Keratinocyte (primary cell): ENCODE measurements at regions not wholly inside any gene's neighbourhood (a gene's known extent, or its start where the extent isn't known, plus 50 kb on each side); places are given as distances from the start of the nearest gene placed in this dataset.

Experiments
- DNase-seq: peaks from one replicate; pipeline ENCODE4 v3.0.0-alpha.2; 2011; ENCODE audit warnings: low read depth, missing footprints, low spot score
- FAIRE-seq: peaks from 2 replicates; lab custom pipeline; 2011; peaks lifted over from hg19 to GRCh38; lab: Jason Lieb, UNC
- H2AFZ ChIP-seq: 2 replicates; pipeline ENCODE4 v1.6.0; 2012; ENCODE audit warnings: low read length, control low read depth, inconsistent platforms; ENCODE audit not compliant: control insufficient read depth
- H3K27ac ChIP-seq: 2 replicates; pipeline ENCODE4 v1.5.1; 2011; ENCODE audit warnings: low read length; ENCODE audit not compliant: control insufficient read depth, insufficient read depth
- H3K27me3 ChIP-seq: 3 replicates; pipeline ENCODE4 v1.6.0; 2011; ENCODE audit warnings: low read length; ENCODE audit not compliant: control insufficient read depth, insufficient read depth; ENCODE audit errors: extremely low read depth
- H3K36me3 ChIP-seq, 2 experiments: 2 replicates in 1 of 2; 3 replicates in 1 of 2; pipeline ENCODE4 v1.5.1; 2011; ENCODE audit warnings: low read length in 2 of 2, mild to moderate bottlenecking in 1 of 2; ENCODE audit not compliant: control insufficient read depth in 2 of 2, insufficient read depth in 2 of 2; ENCODE audit errors: extremely low read depth in 1 of 2
- H3K4me1 ChIP-seq: 3 replicates; pipeline ENCODE4 v1.5.1; 2011; ENCODE audit warnings: low read length; ENCODE audit not compliant: control insufficient read depth, insufficient read depth; ENCODE audit errors: extremely low read depth
- H3K4me2 ChIP-seq: 3 replicates; pipeline ENCODE4 v1.6.0; 2011; ENCODE audit warnings: low read depth, low read length; ENCODE audit not compliant: control insufficient read depth, insufficient read depth; ENCODE audit errors: extremely low read depth
- H3K4me3 ChIP-seq, 3 experiments: fragments of 200-600 bp in 1 of 3; sonication (generic) in 1 of 3; 2 replicates in 2 of 3; 3 replicates in 1 of 3; pipeline ENCODE4 v1.5.1; 2011 to 2016; ENCODE audit warnings: low read length in 3 of 3, mild to moderate bottlenecking in 3 of 3, control low read depth in 2 of 3, inconsistent platforms in 1 of 3, low read depth in 1 of 3, mixed read lengths in 1 of 3, mixed run types in 1 of 3, moderate library complexity in 1 of 3; ENCODE audit not compliant: control insufficient read depth in 2 of 3, insufficient read depth in 2 of 3; ENCODE audit errors: extremely low read depth in 1 of 3
- H3K79me2 ChIP-seq: 2 replicates; pipeline ENCODE4 v1.6.0; 2012; ENCODE audit warnings: low read length; ENCODE audit not compliant: control insufficient read depth, insufficient read depth
- H3K9ac ChIP-seq: 3 replicates; pipeline ENCODE4 v1.6.0; 2011; ENCODE audit warnings: low read length; ENCODE audit not compliant: control insufficient read depth, insufficient read depth; ENCODE audit errors: extremely low read depth
- H3K9me1 ChIP-seq: 3 replicates; pipeline ENCODE4 v1.6.0; 2011; ENCODE audit warnings: low read length; ENCODE audit not compliant: control insufficient read depth, insufficient read depth; ENCODE audit errors: extremely low read depth
- H3K9me3 ChIP-seq: 2 replicates; pipeline ENCODE4 v1.5.1; 2012; ENCODE audit warnings: low read depth, low read length; ENCODE audit not compliant: control insufficient read depth
- H4K20me1 ChIP-seq: 3 replicates; pipeline ENCODE4 v1.6.0; 2011; ENCODE audit warnings: low read length; ENCODE audit not compliant: control insufficient read depth, insufficient read depth; ENCODE audit errors: extremely low read depth
- CTCF ChIP-seq, 3 experiments: IDR thresholded peaks in 1 of 3; conservative IDR thresholded peaks in 1 of 3; optimal IDR thresholded peaks in 1 of 3; 2 replicates in 2 of 3; 3 replicates in 1 of 3; pipeline versions ENCODE3 to v1.5.1; 2011; ENCODE audit warnings: low read length in 3 of 3, mild to moderate bottlenecking in 3 of 3, moderate library complexity in 2 of 3, control low read depth in 1 of 3, inconsistent platforms in 1 of 3; ENCODE audit not compliant: insufficient read depth in 2 of 3; ENCODE audit errors: extremely low read depth in 1 of 3
- EZH2 ChIP-seq: IDR thresholded peaks from one replicate; pipeline ENCODE4 v1.6.1; 2012; ENCODE audit warnings: inconsistent platforms, mild to moderate bottlenecking, low read length, moderate library complexity
- dilution Hi-C: fragments of 300-500 bp; cut with MboI; formaldehyde crosslinking; loops from one replicate; pipeline ENCODE4 v1.7.0; 2020; ENCODE audit warnings: low sequenced_read_pairs; ENCODE audit not compliant: extremely low pct_ligation_motif_present

GRCh38 chr1:243910607-243911006 lies 60.6 kb upstream of the AKT3 start:
- TF ChIP-seq CTCF (optimal IDR thresholded peaks at IDR 0.05 in 1 of 3, IDR thresholded peaks at IDR 0.05 in 1 of 3, conservative IDR thresholded peaks at IDR 0.05 in 1 of 3; ENCODE audit: extremely low read depth in 1 of 3, insufficient read depth in 2 of 3, low read length in 3 of 3): no peak
- no peak for TF ChIP-seq EZH2
- Histone ChIP-seq H3K36me3 (no peaks in the 10 kb centered on the region), H2AFZ (no peak overlapping the region), H3K27ac (no peak overlapping the region), H3K4me1 (no peaks in the 10 kb centered on the region), H3K9me1 (no peaks in the 10 kb centered on the region), H3K9ac (no peak overlapping the region), H3K79me2 (no peaks in the 10 kb centered on the region), H3K4me2 (no peak overlapping the region), H3K4me3 (no peak overlapping the region), H3K9me3 (no peaks in the 10 kb centered on the region), H3K27me3 (no peaks in the 10 kb centered on the region), H4K20me1 (no peaks in the 10 kb centered on the region)
- DNase-seq: no peak
- dilution Hi-C loops: no loop called here
- no peak for FAIRE-seq

GRCh38 chr1:243903895-243904294 lies 53.9 kb upstream of the AKT3 start:
- Histone ChIP-seq H3K27me3 (no peaks in the 10 kb centered on the region), H4K20me1 (no peaks in the 10 kb centered on the region), H3K36me3 (no peaks in the 10 kb centered on the region), H3K9me3 (no peaks in the 10 kb centered on the region), H3K27ac (no peak overlapping the region), H2AFZ (no peak overlapping the region), H3K9ac (no peak overlapping the region), H3K9me1 (no peaks in the 10 kb centered on the region), H3K79me2 (no peaks in the 10 kb centered on the region), H3K4me3 (no peak overlapping the region), H3K4me1 (no peaks in the 10 kb centered on the region), H3K4me2 (no peak overlapping the region)
- no peak for DNase-seq
- no peak for TF ChIP-seq CTCF (optimal IDR thresholded peaks at IDR 0.05 in 1 of 3, IDR thresholded peaks at IDR 0.05 in 1 of 3, conservative IDR thresholded peaks at IDR 0.05 in 1 of 3; ENCODE audit: extremely low read depth in 1 of 3, insufficient read depth in 2 of 3, low read length in 3 of 3)
- no peak for TF ChIP-seq EZH2
- FAIRE-seq: peak; percentile 43
- dilution Hi-C loops: no loop called here
